ENCODE measurements at regions not wholly inside any gene's neighbourhood (a gene's known extent, or its start where the extent isn't known, plus 50 kb on each side); places are given as distances from the start of the nearest gene placed in this dataset.

DNA sequence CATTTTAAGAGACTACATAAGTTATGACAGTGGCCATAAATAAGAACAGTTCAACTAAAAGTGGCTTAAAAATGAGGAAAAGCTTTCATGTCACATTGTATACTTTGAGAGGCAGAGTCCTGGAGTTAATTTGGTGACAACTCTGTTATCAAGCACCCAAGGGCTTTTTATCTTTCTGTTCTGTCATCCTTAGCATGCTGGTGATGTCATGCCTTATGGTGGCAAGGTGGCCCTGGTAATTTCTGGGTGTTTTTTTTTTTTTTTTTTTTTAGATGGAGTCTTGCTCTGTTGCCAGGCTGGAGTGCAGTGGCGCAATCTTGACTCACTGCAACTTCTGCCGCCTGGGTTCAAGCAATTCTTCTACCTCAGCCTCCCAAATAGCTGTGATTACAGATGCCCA is 158.8 kb downstream of the AASDHPPT start:
- no peak overlapping the region for H3K4me3 ChIP-seq (replicated peaks in 1 of 3; ENCODE audit: low read depth in 2 of 3, low read length in 3 of 3)
- peaks cover 0 to 9% (median 2%) of the 10 kb centered on the region in 7 donors for H3K9me3 Mint-ChIP-seq
- H3K36me3 ChIP-seq (replicated peaks in 1 of 2; ENCODE audit: control insufficient read depth in 1 of 2, insufficient read depth in 2 of 2, low read length in 2 of 2): no peaks in the 10 kb centered on the region
- no peak overlapping the region for H3K4me3 Mint-ChIP-seq
- no peak overlapping the region for H3K4me2 ChIP-seq (replicated peaks; ENCODE audit: extremely low read depth, low read length, poor library complexity, severe bottlenecking)
- no peak overlapping the region for H3K27ac Mint-ChIP-seq
- no CpG with 5 or more reads among the region's 2 CpGs for WGBS (ENCODE audit: insufficient coverage)
- no peak overlapping the region for H2AFZ ChIP-seq (ENCODE audit: insufficient read depth, low read depth, low read length, poor library complexity, severe bottlenecking)
- H3K27me3 Mint-ChIP-seq (ENCODE audit: low read depth in 3 of 3): no peaks in the 10 kb centered on the region
- H3K9me3 ChIP-seq (replicated peaks in 1 of 2; ENCODE audit: control insufficient read depth in 1 of 2, insufficient read depth in 1 of 2, low read length in 2 of 2): peaks cover 3% of the 10 kb centered on the region in 2 donors
- intact Hi-C loops (cut with micrococcal nuclease): no loop called here
- TF ChIP-seq, protein P1, sequence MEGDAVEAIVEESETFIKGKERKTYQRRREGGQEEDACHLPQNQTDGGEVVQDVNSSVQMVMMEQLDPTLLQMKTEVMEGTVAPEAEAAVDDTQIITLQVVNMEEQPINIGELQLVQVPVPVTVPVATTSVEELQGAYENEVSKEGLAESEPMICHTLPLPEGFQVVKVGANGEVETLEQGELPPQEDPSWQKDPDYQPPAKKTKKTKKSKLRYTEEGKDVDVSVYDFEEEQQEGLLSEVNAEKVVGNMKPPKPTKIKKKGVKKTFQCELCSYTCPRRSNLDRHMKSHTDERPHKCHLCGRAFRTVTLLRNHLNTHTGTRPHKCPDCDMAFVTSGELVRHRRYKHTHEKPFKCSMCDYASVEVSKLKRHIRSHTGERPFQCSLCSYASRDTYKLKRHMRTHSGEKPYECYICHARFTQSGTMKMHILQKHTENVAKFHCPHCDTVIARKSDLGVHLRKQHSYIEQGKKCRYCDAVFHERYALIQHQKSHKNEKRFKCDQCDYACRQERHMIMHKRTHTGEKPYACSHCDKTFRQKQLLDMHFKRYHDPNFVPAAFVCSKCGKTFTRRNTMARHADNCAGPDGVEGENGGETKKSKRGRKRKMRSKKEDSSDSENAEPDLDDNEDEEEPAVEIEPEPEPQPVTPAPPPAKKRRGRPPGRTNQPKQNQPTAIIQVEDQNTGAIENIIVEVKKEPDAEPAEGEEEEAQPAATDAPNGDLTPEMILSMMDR (IDR thresholded peaks at IDR 0.05): no peak
- H3K4me1 ChIP-seq (ENCODE audit: control insufficient read depth in 1 of 2, insufficient read depth in 2 of 2, low read length in 2 of 2): no peaks in the 10 kb centered on the region
- no peak overlapping the region for H3K27ac ChIP-seq (ENCODE audit: low read depth in 1 of 2, low read length in 2 of 2)
- H3K36me3 Mint-ChIP-seq: no peaks in the 10 kb centered on the region
- H3K4me1 Mint-ChIP-seq: no peaks in the 10 kb centered on the region
- DNase-seq: no peak
- H3K27me3 ChIP-seq (ENCODE audit: control insufficient read depth in 2 of 2, insufficient read depth in 2 of 2, low read length in 2 of 2): no peaks in the 10 kb centered on the region
- H4K20me1 ChIP-seq (ENCODE audit: insufficient read depth, low read length): no peaks in the 10 kb centered on the region
- no peaks in the 10 kb centered on the region for H3K79me2 ChIP-seq (ENCODE audit: insufficient read depth, low read length)
- no peak overlapping the region for H3K9ac ChIP-seq (ENCODE audit: insufficient read depth, low read length, poor library complexity, severe bottlenecking)

DNA sequence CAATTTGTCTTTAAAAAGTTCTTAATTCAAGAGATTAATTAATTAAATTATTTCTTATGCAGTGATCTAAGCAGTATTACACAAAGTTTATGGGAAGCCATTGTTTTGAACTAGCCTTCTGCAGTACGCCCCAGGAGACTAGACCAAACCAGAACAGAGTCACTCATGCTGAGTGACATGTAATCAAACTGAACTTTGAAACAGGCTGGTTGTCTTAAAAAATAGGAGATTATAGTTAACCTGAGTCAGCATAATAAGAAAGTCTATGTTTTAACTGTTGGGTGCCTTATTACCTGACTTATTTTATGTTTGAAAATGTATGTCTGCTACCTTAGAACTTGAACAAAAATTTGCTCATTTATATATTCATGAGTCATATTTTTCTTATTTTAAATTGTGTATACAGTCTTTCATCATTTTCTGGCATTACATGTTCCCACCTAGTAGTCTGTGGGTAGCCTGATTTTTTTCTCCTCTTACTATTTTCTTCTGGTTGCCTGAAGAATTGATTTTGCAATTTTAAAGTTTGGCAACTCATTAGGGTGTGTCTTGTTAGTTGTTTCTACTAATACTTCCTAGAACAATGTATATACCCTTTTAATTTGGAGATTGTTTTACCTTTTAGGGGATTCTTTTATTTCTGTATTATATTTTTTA is 161.4 kb downstream of the AASDHPPT start:
- WGBS (ENCODE audit: insufficient coverage): no CpG with 5 or more reads among the region's 1 CpG
- H3K27ac Mint-ChIP-seq: no peak overlapping the region
- H3K27me3 Mint-ChIP-seq (ENCODE audit: low read depth in 3 of 3): no peaks in the 10 kb centered on the region

More for the DNA sequence above, 161.4 kb downstream of the AASDHPPT start:
- no peak for DNase-seq
- Mint-ChIP-seq H3K36me3 (no peaks in the 10 kb centered on the region), H3K9me3 (peaks cover 0 to 9% (median 2%) of the 10 kb centered on the region in 7 donors), H3K4me3 (no peak overlapping the region), H3K4me1 (no peaks in the 10 kb centered on the region)
- no peak overlapping the region for H3K27ac ChIP-seq (ENCODE audit: low read depth in 1 of 2, low read length in 2 of 2)
- no peaks in the 10 kb centered on the region for H4K20me1 ChIP-seq (ENCODE audit: insufficient read depth, low read length)
- H3K4me3 ChIP-seq (replicated peaks in 1 of 3; ENCODE audit: low read depth in 2 of 3, low read length in 3 of 3): no peak overlapping the region
- H3K27me3 ChIP-seq (ENCODE audit: control insufficient read depth in 2 of 2, insufficient read depth in 2 of 2, low read length in 2 of 2): no peaks in the 10 kb centered on the region
- H3K4me2 ChIP-seq (replicated peaks; ENCODE audit: extremely low read depth, low read length, poor library complexity, severe bottlenecking): no peak overlapping the region
- no peaks in the 10 kb centered on the region for H3K4me1 ChIP-seq (ENCODE audit: control insufficient read depth in 1 of 2, insufficient read depth in 2 of 2, low read length in 2 of 2)
- H3K36me3 ChIP-seq (replicated peaks in 1 of 2; ENCODE audit: control insufficient read depth in 1 of 2, insufficient read depth in 2 of 2, low read length in 2 of 2): no peaks in the 10 kb centered on the region
- intact Hi-C loops (cut with micrococcal nuclease): no loop called here
- H3K79me2 ChIP-seq (ENCODE audit: insufficient read depth, low read length): no peaks in the 10 kb centered on the region
- no peak overlapping the region for H3K9ac ChIP-seq (ENCODE audit: insufficient read depth, low read length, poor library complexity, severe bottlenecking)
- H2AFZ ChIP-seq (ENCODE audit: insufficient read depth, low read depth, low read length, poor library complexity, severe bottlenecking): no peak overlapping the region
- H3K9me3 ChIP-seq (replicated peaks in 1 of 2; ENCODE audit: control insufficient read depth in 1 of 2, insufficient read depth in 1 of 2, low read length in 2 of 2): peaks cover 7% of the 10 kb centered on the region in 2 donors
- TF ChIP-seq, protein P1 (IDR thresholded peaks at IDR 0.05): no peak
